Thoracic aorta (tissue), 2 donors: ENCODE measurements at regions not wholly inside any gene's neighbourhood (a gene's known extent, or its start where the extent isn't known, plus 50 kb on each side); places are given as distances from the start of the nearest gene placed in this dataset.

Experiments
- ATAC-seq: fragments of 150-250 bp; one replicate; pipeline ENCODE4 v1.8.0; 2017; ENCODE audit warnings: low read depth; ENCODE audit not compliant: insufficient number of reproducible peaks, low FRiP score
- DNase-seq: peaks from one replicate; pipeline ENCODE4 v3.0.0-alpha.2; 2020; ENCODE audit warnings: low spot score
- H3K27ac ChIP-seq, 2 donors: fragments of 200-600 bp; sonication (generic); 1 replicate in 1 of 2; 2 replicates in 1 of 2; pipeline ENCODE4 v1.5.1; 2016; ENCODE audit warnings: mild to moderate bottlenecking in 2 of 2, moderate library complexity in 2 of 2
- H3K27me3 ChIP-seq: fragments of 200-600 bp; sonication (generic); replicated peaks from 2 replicates; pipeline ENCODE4 v1.6.0; 2016; ENCODE audit warnings: mild to moderate bottlenecking; ENCODE audit not compliant: insufficient read depth
- H3K36me3 ChIP-seq: fragments of 200-600 bp; sonication (generic); one replicate; pipeline ENCODE4 v1.5.1; 2016
- H3K4me1 ChIP-seq, 2 donors: fragments of 200-600 bp; sonication (generic); 1 replicate in 1 of 2; 2 replicates in 1 of 2; pipeline versions ENCODE4 v1.5.1 to v1.6.0; 2016; ENCODE audit warnings: low read depth in 2 of 2, mild to moderate bottlenecking in 1 of 2; ENCODE audit not compliant: control insufficient read depth in 1 of 2
- H3K4me3 ChIP-seq: fragments of 200-600 bp; sonication (generic); 2 replicates; pipeline ENCODE4 v1.5.1; 2016; ENCODE audit warnings: mild to moderate bottlenecking
- H3K9me3 ChIP-seq: fragments of 200-600 bp; sonication (generic); 2 replicates; pipeline ENCODE4 v1.5.1; 2016
- TF ChIP-seq, protein P1 (sequence below): fragments of 200-600 bp; sonication (generic); IDR thresholded peaks from one replicate; pipeline ENCODE4 v1.5.1; 2019; ENCODE audit warnings: antibody characterized with exemption

DNA sequence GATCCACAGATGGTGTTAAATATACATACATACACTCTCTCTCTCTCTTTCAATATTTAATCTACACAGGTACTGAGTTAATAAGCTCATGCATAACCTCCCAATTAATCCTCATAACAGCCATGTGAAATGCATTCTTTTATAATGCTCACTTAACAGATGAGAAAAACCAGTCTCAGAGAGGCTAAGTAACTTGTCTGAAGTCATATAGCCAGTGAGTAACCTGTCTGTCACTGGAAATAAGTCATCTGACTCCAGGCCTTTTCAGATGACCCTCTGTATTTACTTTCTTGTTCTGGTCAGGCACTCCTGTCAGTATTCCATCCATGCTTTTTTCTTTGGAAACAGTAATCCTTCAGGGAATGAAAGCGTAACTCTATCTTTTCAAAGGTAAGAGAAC lies 594.0 kb upstream of the TENM4 start:
- no peak for ATAC-seq
- no peaks in the 10 kb centered on the region for H3K9me3 ChIP-seq
- DNase-seq: no peak
- H3K27me3 ChIP-seq: no peaks in the 10 kb centered on the region
- H3K36me3 ChIP-seq: no peaks in the 10 kb centered on the region
- no peaks in the 10 kb centered on the region for H3K4me1 ChIP-seq
- no peak overlapping the region for H3K27ac ChIP-seq
- H3K4me3 ChIP-seq: no peak overlapping the region
- TF ChIP-seq, protein P1, sequence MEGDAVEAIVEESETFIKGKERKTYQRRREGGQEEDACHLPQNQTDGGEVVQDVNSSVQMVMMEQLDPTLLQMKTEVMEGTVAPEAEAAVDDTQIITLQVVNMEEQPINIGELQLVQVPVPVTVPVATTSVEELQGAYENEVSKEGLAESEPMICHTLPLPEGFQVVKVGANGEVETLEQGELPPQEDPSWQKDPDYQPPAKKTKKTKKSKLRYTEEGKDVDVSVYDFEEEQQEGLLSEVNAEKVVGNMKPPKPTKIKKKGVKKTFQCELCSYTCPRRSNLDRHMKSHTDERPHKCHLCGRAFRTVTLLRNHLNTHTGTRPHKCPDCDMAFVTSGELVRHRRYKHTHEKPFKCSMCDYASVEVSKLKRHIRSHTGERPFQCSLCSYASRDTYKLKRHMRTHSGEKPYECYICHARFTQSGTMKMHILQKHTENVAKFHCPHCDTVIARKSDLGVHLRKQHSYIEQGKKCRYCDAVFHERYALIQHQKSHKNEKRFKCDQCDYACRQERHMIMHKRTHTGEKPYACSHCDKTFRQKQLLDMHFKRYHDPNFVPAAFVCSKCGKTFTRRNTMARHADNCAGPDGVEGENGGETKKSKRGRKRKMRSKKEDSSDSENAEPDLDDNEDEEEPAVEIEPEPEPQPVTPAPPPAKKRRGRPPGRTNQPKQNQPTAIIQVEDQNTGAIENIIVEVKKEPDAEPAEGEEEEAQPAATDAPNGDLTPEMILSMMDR: no peak

DNA sequence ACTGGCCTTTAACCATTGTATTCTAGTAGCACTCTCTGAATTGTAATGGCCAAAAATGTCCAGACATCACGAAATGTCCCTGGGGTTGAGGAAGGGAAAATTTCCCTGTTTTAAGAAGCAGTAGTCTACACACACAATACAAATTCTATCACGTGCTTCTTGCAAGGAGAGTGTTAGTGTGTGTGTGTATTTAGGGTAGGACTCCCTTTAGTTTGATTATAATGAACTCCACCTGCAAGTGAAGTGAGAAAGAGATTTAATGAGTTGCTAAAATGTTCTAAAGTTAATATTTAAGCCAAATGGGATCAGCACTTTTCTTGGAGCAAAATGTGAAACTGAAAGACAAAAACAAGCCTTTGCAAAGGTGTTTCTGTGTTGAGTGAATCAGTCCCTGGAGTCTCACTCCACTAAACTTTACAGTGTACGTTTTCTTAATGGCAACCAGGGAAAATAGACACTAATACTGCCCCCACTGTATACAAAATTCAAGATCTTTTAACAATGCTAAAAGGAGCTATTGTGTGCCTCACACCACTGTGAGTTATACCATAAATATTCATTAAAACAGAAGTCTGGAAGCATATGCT lies 590.3 kb upstream of the TENM4 start:
- no peaks in the 10 kb centered on the region for H3K27me3 ChIP-seq
- H3K36me3 ChIP-seq: no peaks in the 10 kb centered on the region
- no peak overlapping the region for H3K4me3 ChIP-seq
- no peaks in the 10 kb centered on the region for H3K9me3 ChIP-seq
- no peak for ATAC-seq
- no peaks in the 10 kb centered on the region for H3K4me1 ChIP-seq
- no peak overlapping the region for H3K27ac ChIP-seq
- DNase-seq: no peak
- TF ChIP-seq, protein P1: no peak

DNA sequence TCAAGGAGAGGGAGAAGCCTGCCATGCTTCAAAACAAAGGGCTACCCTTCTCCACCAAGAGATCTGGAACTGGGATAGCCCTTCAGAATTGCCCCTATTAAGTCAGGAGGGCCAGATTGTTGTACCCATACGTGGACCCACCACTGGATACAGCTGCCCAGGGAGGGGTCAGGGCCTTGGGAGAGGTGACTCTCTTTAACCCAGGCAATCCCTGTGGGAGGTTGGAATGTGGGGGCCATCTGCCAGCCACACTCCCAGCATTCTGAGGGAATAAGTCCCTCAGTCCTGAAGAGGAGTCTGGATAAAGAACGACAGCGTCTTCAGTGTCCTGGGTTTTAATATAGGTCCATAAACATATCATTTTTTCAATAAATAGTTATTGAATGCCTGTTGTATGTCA lies 588.2 kb upstream of the TENM4 start:
- TF ChIP-seq, protein P1: no peak
- Histone ChIP-seq H3K36me3 (no peaks in the 10 kb centered on the region), H3K9me3 (no peaks in the 10 kb centered on the region), H3K27ac (no peak overlapping the region), H3K4me3 (no peak overlapping the region), H3K4me1 (no peaks in the 10 kb centered on the region), H3K27me3 (no peaks in the 10 kb centered on the region)
- ATAC-seq (no peak), DNase-seq (no peak)

DNA sequence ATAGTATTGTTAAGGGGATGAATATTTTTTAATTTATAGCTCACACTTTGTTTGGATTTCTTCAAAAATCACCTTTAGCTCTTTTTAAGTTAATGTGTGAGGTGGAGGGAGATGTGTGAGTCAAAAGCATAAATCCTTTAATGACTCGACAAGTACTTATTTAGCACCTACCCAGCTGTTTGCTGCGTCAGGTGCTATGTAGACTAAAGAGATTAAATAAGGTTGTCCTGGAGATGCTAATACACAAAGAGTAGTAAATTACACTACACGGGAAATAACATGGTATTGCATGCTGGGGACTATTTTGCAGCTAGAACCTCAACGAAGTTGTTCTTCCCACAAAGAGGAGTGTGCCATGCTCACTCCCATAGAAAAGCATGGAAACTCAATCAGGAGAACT lies 583.3 kb upstream of the TENM4 start:
- H3K4me1 ChIP-seq: no peaks in the 10 kb centered on the region
- no peak overlapping the region for H3K4me3 ChIP-seq
- DNase-seq: no peak
- no peaks in the 10 kb centered on the region for H3K9me3 ChIP-seq
- no peaks in the 10 kb centered on the region for H3K36me3 ChIP-seq
- TF ChIP-seq, protein P1: no peak
- no peaks in the 10 kb centered on the region for H3K27me3 ChIP-seq
- no peak overlapping the region for H3K27ac ChIP-seq
- ATAC-seq: no peak

DNA sequence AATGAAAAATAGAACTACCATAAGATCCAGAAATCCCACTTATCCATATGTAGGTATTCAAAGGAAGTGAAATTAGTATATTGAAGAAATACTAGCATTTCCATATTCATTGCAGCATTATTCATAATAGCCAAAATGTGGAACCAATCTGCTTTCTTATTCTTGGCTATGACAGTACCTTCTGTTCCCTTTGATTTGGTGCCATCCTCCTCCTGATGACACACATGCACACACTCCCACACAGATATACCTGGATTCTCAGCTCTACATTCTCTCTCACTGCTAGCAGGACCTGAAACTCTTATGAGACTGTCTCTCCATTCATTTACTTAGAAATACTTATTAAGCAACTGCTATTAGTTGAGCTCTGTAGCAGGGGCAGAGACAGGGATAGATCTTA lies 582.6 kb upstream of the TENM4 start:
- no peak for ATAC-seq
- no peak for DNase-seq
- Histone ChIP-seq H3K36me3 (no peaks in the 10 kb centered on the region), H3K27ac (no peak overlapping the region), H3K9me3 (no peaks in the 10 kb centered on the region), H3K4me3 (no peak overlapping the region), H3K27me3 (no peaks in the 10 kb centered on the region), H3K4me1 (no peaks in the 10 kb centered on the region)
- TF ChIP-seq, protein P1: no peak
